ENCODE measurements at regions not wholly inside any gene's neighbourhood (a gene's known extent, or its start where the extent isn't known, plus 50 kb on each side); places are given as distances from the start of the nearest gene placed in this dataset.

DNA sequence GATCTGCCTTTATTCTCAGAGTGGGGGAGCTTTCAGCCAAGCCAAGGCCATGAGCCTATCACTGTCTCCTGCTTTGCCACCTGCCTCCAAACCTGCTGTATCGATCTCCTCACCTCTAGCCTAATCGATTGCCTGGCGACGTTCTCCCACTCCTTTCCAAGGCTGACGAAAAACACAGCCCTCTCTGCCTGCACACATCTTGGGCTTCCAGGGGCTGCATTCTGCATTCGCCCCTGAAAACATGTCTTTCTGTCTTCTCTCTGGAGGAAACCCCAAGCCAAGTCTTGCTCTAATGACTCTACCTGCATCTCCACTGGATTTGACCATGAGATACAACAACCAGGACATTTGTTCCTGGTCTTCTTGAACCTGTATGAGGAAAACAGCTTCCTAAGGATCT is 540.7 kb downstream of the BCL11B start:
- in situ Hi-C loops (cut with HindIII; ENCODE audit: low sequenced_read_pairs): no loop called here

GRCh38 chr14:98731701-98732100 is 540.3 kb downstream of the BCL11B start:
- in situ Hi-C loops (cut with HindIII; ENCODE audit: low sequenced_read_pairs): no loop called here

- in situ Hi-C loops (cut with HindIII; ENCODE audit: low sequenced_read_pairs): no loop called here
These were observed 538.5 kb downstream of the BCL11B start for GRCh38 chr14:98733536-98733935.

DNA sequence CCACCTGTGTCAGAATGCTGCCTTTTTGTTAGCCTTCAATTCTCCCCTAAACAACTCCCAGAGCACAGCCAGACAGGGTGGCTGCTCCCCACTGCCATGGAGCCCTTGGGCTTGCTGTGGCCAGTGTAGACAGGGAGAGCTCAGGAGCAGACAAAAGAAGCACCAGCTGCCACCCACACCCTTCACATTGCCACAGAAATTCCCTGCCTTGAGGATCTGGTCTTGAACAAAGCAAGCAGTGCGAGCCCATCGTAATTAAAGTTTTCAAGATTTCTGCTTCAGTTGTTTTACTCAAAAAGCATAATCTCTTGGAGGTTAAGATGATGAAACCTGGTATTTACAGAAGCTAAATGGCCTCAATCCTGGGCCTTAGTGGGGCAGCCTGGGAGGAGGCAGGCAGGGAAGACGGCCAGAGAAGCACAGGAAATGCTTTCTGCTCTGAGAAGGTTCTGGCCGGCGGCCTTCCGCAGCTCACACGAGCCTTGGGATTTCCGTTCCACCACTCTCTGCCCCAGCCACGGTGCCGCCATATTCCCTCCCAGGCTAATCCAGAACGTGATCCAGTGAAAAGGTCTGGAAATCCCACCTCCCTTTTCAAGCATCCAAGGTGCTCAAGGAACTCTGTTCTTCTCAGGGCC is 535.2 kb downstream of the BCL11B start:
- in situ Hi-C loops (cut with HindIII; ENCODE audit: low sequenced_read_pairs): no loop called here

- in situ Hi-C loops (cut with HindIII; ENCODE audit: low sequenced_read_pairs): no loop called here
These were observed 530.5 kb downstream of the BCL11B start for GRCh38 chr14:98741523-98741922.

GRCh38 chr14:98742001-98742400 is 530.0 kb downstream of the BCL11B start:
- in situ Hi-C loops (cut with HindIII; ENCODE audit: low sequenced_read_pairs): no loop called here

DNA sequence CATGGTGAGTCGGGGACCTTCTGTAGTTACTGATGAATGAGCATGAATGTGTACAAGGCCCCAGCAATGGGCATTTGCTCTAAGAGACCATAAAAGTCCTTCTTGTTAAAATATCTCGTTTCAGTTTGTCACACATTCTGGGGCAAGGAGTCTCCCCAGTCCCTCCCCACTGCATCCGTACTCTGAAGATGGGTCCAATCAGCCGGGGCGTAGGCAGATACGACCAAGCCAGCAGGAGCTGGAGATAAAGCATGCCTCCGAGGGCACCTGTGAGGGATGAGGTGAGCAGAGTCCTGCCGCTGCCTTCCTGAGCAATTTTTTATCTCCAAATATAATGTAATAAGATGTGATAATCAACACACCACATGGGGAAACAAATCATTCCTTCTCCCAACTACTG is 528.5 kb downstream of the BCL11B start:
- in situ Hi-C loops (cut with HindIII; ENCODE audit: low sequenced_read_pairs): no loop called here

DNA sequence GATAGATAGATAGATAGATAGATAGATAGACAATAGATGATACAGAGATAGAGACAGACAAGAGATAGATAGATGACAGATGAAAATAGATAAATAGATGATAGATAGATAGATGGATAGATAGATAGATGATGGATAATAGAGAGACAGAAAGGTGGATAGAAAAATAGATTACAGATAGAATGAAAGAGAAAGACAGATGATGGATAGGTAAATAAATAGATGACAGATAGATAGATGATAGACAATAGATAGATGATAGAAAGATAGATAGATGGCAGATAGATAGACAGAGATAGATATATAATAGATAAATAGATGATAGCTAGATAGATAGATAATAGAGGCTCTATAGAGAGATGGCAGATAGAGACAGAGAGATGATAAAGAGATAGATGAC is 523.0 kb downstream of the BCL11B start:
- in situ Hi-C loops (cut with HindIII; ENCODE audit: low sequenced_read_pairs): no loop called here

- in situ Hi-C loops (cut with HindIII; ENCODE audit: low sequenced_read_pairs): no loop called here
These were observed 520.9 kb downstream of the BCL11B start for GRCh38 chr14:98751110-98751509.

GRCh38 chr14:98752660-98753059 is 519.3 kb downstream of the BCL11B start:
- in situ Hi-C loops (cut with HindIII; ENCODE audit: low sequenced_read_pairs): no loop called here

DNA sequence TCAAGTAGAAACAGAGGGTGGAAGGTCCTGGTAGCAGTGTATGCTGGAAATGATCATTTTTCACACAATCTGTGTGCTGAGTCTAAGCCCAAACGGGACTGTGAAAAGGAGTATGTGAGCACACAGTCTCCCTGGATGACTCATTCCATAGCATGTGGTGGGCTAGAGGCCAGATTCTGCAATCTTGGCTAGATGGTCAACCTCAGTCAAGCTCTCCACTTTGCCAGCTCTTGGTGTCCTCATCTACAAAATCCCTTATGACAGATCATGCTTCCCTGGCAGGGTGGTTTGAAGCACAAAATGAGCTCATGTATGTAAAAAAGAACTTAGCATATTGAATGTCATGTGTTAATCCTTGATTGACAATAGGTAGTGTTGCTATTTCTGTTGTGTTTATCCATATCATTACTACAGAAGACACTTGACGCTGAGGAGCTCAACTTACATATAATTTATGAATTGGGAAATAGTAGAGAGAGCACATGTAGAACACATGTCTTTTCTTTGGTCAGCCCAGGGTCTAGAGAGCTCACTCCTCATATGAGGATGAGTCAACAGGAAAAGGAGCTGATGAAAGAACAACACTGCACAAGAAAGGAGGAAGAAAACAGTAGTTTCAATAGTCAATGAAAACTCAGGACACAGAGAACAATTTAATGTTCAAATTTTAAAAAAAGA is 517.5 kb downstream of the BCL11B start:
- in situ Hi-C loops (cut with HindIII; ENCODE audit: low sequenced_read_pairs): no loop called here

- in situ Hi-C loops (cut with HindIII; ENCODE audit: low sequenced_read_pairs): no loop called here
These were observed 515.2 kb downstream of the BCL11B start for GRCh38 chr14:98756749-98757148.

GRCh38 chr14:98758440-98758839 is 513.6 kb downstream of the BCL11B start:
- in situ Hi-C loops (cut with HindIII; ENCODE audit: low sequenced_read_pairs): no loop called here

- in situ Hi-C loops (cut with HindIII; ENCODE audit: low sequenced_read_pairs): no loop called here
These were observed 510.0 kb downstream of the BCL11B start for GRCh38 chr14:98761993-98762392.

DNA sequence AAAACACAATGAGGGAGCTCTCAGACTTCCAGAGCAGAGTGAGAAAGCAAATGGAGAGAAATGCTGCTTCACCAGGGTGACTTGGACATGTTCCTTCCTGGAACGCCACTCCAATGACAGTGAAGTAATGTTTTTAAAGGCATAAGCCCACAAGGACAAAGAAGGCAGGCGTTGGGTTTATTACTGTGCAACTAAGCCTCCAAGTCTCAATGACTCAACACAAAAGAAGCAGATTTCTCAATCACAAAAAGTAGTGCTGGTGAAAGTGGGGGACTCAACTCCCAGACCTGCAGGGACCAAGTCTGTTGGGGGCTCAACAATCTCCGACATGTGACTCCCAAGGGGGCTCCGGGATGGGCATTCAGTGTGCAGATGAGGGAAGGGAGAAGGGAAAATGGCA is 505.2 kb downstream of the BCL11B start:
- in situ Hi-C loops (cut with HindIII; ENCODE audit: low sequenced_read_pairs): no loop called here

DNA sequence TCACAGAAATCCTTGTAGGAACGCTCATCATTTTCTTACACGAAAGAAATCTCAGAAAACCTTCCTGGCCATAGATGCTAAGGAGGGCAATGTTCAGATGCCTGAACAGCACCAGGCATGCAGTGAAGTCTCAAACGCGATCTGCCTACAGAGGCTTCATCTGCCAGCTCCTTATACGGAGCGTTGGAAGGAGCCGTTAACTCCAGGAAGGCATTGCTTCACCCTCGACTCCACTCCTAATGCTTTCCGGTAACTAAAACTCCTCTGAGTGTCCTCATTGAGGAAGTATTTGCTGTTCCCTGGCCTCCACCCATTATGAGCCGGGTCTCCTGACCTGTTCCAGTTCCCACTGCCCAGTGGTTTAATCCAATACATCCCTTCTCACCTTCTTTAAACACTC is 502.7 kb downstream of the BCL11B start:
- in situ Hi-C loops (cut with HindIII; ENCODE audit: low sequenced_read_pairs): no loop called here

GRCh38 chr14:98770151-98770550 is 501.8 kb downstream of the BCL11B start:
- in situ Hi-C loops (cut with HindIII; ENCODE audit: low sequenced_read_pairs): no loop called here

GRCh38 chr14:98773814-98774213 is 498.2 kb downstream of the BCL11B start:
- in situ Hi-C loops (cut with HindIII; ENCODE audit: low sequenced_read_pairs): no loop called here

DNA sequence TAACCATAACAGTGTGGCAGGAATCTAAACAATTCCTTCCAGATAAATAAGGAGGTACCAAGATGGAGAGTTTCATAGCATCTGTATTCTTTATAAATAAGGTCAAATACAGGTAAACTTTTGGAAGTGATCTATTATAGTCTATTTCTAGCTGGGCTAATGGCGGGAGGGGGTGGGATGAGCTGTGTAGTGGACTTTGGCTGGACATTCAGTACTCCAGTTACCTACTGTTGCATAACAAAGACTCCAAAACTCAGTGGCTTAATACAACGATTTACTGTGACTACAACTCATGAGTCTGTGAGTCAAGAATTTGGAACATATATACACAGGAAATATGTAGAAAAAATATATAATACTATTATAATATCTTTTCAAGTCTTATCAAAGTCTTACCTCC is 496.1 kb downstream of the BCL11B start:
- in situ Hi-C loops (cut with HindIII; ENCODE audit: low sequenced_read_pairs): no loop called here

- in situ Hi-C loops (cut with HindIII; ENCODE audit: low sequenced_read_pairs): loop anchor here (10.0 kb wide), 1 partner anchor 393 kb away; no protein-coding TSS in a partner anchor
These were observed 489.9 kb downstream of the BCL11B start for GRCh38 chr14:98782062-98782461.

- in situ Hi-C loops (cut with HindIII; ENCODE audit: low sequenced_read_pairs): loop anchor here (10.0 kb wide), 1 partner anchor 389 kb away; no protein-coding TSS in a partner anchor
These were observed 486.4 kb downstream of the BCL11B start for GRCh38 chr14:98785578-98785977.

GRCh38 chr14:98786456-98786855 is 485.5 kb downstream of the BCL11B start:
- in situ Hi-C loops (cut with HindIII; ENCODE audit: low sequenced_read_pairs): loop anchor here (10.0 kb wide), 1 partner anchor 388 kb away; no protein-coding TSS in a partner anchor

DNA sequence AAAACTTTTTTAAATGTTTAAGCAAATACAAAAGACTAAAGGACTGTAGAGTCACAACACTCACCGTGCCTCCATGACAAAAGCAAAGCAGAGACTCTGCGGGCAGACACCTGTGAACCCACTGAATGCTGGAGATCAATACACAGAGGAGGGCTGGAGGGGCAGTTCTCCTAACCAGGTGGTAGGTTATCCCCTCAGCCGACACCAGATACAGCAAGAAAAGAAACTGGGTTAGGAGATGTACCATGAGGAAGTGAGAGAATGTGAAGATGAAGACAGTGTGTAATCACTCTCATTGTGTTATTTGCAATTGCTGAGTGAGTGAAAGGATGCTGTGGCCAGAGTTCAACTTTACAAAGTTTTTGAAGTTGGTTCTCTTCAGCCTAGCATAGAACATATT is 480.3 kb downstream of the BCL11B start:
- in situ Hi-C loops (cut with HindIII; ENCODE audit: low sequenced_read_pairs): no loop called here
